HTR-8/SVneo (cell line): ENCODE measurements at regions not wholly inside any gene's neighbourhood (a gene's known extent, or its start where the extent isn't known, plus 50 kb on each side); places are given as distances from the start of the nearest gene placed in this dataset.
"Not testable (repeated sequence)": the region's sequence is repeated elsewhere in the genome, so short reads cannot be mapped to it uniquely, and the experiment has no call there.

Source experiments
- DNase-seq: peaks from one replicate; pipeline ENCODE4 v3.0.0; 2011; ENCODE audit warnings: low spot score, mixed read lengths; ENCODE audit not compliant: insufficient read length
- FAIRE-seq: peaks from 2 replicates; lab custom pipeline; 2011; peaks lifted over from hg19 to GRCh38; lab: Jason Lieb, UNC

DNA sequence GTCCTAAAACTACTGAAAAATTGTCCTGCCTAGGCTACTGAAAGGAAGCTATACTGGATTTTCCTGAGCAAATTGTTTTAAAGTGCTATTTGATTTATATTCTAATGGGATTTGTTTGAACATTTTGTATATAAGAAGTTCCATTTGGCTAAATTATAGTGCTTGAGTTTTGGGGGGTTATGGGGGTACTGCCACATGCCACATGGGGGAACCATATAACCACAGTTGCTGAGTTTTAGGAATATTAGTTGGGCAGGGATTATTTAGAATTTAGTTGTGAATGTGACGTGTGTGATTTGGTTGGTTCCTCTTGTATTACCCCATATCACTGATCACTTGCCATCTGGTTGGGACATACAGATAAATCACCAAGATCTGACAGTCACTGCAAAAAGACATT, 224.5 kb upstream of the TAPT1 start:
- FAIRE-seq (no peak), DNase-seq (no peak)

DNA sequence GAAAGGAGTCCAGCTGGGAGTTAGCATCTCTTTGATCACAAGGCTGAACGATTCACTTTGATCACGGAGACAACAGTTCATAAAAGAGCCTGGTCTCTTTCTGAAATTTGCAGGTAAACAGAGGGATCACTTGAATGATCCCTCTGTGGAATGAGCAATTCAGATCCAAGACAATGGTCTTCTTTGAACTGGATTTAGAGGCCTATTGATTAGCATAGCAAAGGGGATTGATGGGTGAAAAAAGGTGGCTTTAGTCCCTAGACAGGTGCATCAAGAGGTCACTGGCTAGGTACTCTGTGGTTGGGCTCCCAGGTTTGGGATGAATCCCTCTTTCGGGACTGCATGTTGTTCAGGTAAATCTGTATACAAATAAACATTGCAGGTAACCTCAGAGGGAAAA, 223.8 kb upstream of the TAPT1 start:
- no peak for FAIRE-seq

DNA sequence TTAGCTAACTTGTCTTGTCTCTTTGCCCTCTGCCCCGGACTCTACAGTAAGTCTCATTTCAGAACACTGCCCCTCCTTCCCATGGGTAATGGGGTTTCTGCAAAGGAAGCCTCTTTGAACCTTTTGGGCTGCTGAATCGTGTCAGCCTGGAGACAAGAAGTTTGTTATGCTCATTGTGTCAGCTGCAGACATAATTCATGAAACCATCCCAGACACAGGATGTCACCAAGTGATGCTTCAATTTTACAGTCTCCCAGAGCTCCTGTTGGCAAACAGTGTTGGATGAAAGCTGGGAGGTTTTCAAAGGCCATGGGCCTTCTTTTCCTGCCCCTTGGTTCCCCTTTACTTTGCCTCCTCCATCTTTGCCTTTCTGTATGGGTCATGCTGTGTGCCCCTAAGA, 223.1 kb upstream of the TAPT1 start:
- DNase-seq (no peak), FAIRE-seq (no peak)

More for the DNA sequence above, 223.8 kb upstream of the TAPT1 start:
- no peak for DNase-seq

DNA sequence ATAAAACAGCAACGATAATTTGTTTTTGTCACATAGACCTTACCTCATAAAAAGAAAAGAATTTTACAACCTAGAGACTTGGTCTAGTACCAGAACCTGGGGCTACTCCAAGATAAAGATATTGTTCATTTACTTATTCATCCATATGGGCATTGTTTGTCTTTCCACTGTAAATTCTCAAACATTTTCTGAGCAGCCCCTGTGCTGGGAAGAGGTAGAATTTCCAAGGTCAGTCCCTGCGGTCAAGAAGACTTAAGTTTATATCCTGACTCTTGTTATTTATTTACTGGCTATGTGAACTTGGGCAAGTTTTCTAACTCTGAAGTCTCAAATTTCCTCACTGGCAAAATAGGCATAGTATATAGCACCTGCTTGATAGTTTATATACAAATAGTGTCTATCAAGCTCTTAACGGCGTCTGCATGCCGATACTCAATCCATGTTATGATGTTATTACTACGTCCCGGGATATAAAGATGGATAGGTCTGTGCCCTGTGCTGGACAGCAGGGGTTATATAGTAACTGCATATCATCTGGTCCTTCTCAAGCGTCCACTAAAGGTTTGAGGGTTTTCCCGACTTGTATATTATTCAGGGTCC, 222.1 kb upstream of the TAPT1 start:
- FAIRE-seq (no peak), DNase-seq (no peak)

DNA sequence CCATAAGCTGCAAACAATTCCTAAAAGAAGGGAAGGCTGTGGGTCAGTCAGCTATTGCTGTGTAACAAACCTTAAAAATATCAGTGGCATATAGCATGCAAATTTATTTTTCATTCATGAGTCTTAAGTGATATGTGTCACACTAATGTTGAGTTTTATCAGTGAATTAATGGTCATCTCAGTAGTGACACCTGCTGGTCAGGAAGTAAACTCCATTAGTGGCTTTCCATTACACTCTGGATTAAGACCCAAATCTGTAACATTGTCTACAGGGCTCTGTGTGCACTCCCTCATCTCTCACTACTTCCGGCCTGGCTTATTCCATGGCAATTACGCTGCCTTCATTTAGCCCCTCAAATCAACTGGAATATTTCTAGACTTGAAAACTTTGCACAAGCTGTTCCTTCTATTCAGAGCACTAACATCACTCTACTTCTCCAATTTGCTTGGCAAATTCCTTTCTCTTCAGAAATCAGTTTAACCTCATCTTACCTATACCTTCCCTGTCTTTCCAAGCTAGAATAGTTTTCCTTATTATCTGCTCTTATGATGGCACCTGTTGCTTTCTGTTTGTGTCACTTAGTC, 217.3 kb upstream of the TAPT1 start:
- no peak for FAIRE-seq
- DNase-seq = no peak

DNA sequence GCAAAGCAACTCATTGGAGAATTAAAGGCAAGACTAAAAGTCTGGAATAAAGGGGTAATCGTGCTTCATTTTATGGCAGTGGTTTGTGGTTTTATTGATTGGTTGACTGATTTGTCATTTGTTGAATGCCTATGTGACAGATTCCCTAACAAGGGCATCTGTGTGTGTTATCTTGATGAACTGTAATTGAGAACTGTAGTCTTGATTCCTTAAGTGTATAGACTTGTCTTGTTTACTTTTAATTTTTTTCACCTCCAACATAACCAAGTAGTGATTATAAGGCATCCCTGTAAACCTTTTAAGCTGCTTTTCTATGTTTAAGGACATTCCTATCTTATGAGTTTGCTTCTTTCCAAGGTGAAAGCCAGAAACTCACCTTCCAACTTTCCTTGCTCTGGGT, 216.0 kb upstream of the TAPT1 start:
- DNase-seq = no peak
- no peak for FAIRE-seq

DNA sequence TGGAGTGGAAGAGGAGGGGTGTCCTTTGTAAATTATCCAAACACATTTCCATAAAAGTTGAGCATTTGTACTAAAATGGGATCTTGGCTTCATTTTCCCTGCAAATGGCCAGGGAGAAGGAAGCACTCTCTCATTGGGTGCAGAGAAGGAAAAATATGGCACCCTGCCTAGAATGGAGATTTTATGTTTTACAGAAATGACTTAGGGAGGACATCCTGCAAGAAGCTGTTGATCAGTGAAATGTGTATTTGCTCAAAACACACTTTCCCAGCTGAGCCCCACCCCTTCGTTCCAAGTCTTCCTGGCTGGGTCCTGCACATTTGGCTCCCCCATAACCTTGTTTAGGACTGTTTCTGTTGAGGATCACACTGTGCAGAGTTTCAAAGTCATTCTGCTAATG, 213.5 kb upstream of the TAPT1 start:
- DNase-seq (no peak), FAIRE-seq (no peak)

DNA sequence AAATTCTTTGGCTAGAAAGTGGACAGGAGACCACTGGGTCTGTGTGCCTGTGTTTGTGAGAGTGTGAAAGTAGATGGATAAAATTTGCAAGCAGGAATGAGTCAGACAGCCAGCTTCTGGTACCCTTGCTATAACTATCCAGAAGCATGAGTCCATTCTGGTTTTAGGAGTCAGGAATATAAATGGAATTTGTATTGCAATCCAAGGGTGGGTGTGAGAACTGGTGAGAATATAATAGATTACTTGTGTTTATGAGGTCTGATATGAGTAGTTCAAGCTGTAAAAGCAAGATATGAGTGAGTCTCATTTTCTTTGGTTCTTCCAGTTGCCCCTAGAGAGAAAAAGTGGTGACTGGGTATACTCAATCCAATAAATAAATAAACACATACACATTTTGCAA, 212.7 kb upstream of the TAPT1 start:
- FAIRE-seq (no peak), DNase-seq (no peak)

DNA sequence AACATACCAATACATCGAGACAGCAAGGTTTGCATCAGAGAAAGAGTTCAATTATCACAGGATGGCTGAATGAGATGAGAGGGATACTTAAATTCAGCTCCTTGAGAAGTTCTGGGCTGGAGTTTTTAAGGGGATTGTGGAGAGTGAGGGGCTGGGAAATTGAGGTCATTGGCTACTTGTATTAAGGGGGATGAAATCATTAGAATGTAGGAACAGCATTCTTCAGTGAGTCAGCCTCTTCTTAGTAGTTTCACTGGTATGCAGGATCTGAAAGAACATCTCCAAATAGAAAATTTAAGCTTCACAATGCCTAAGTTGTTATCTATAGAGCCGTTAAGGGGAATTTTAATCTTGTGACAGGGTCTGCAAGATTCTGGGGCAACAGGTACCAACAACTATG, 211.6 kb upstream of the TAPT1 start:
- no peak for DNase-seq
- FAIRE-seq = no peak

DNA sequence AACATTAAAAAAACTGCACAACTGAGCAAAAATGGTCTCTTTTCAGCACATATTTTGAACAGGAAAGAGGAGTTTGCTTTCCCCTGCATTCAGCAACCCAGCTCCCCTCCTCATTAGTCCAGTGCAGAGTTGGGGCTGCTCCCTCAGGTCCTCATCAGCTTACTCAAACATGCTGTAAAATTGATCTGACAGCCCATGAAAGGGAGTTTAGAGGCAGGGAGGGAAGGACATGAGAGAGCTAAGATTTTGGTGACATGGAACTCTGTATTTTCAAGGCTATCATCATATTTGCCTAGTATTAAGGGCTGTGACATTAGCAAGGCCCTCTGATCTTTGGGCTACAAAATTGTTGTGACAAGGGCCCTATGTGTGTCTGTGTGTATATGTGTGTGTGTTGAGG, 205.6 kb upstream of the TAPT1 start:
- FAIRE-seq = no peak
- no peak for DNase-seq

DNA sequence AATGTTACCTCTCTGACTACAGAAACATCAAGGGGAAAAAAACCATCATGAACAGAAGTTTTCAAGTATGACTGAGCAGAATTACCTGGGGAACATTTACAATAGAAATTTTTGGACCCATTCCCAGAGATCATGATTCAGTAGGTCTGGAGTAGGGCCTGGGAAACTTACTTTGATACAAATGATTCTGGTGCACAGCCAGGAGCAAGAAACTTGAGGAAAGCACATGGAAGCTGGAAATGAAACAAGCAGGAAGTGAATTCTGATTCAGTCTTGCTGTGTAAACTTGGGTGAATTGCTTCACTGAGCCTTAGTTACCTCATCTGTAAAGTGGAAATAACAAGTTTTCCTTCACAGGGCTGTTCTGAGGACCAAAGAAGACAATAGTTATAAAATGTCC, 192.5 kb upstream of the TAPT1 start:
- FAIRE-seq = no peak

DNA sequence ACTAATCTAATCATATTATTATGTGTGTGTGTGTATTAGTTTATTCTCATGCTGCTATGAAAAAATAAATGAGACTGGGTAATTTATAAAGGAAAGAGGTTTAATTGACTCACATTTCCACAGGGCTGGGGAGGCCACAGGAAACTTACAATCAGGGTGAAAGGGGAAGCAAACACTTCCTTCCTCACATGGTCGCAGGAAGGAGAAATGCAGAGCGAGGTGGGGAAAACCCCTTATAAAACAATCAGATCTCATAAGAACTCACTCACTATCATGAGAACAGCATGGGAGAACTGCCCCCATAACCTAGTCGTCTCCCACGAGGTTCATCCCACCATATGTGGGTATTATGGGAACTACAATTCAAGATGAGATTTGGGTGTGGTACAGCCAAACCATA, 190.9 kb upstream of the TAPT1 start:
- no peak for FAIRE-seq
- no peak for DNase-seq

More for the DNA sequence above, 192.5 kb upstream of the TAPT1 start:
- no peak for DNase-seq

DNA sequence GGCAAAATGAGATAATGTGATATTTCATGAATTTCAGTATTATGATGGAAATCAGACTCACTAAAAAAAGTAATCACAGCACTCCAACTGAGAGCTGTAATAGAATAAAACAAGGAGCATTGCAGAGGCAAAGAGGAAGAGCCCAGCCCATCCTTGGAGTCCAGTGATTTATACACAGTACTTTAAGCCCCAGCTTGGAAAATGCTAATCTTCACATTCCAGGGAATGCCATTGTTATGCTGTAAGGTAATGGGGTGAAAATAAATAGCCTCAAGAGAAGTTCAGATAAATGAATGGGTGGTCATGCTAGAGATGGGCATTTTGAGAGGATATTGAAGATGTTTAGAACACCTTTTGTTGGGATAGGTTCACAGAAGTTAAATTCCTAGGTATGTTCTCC, 190.3 kb upstream of the TAPT1 start:
- FAIRE-seq = no peak
- DNase-seq = no peak

DNA sequence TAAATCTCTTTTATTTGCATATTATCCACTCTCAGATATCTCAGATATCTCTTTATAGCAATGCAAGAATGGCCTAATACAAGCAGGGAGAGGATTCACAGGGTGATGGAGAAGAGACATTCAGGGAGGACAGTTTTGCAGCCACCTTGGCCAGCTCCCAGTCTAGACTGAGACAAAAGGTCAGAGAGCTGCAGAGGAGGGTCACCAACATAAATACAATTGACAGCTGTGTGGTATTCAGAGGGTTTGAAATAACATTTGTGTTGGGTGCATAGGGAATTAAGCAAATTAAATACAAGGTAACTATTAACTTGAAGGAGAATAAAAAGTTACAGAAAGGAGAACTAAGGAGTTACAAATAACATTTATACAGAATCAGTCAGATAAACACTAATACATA, 189.5 kb upstream of the TAPT1 start:
- FAIRE-seq (no peak), DNase-seq (no peak)

DNA sequence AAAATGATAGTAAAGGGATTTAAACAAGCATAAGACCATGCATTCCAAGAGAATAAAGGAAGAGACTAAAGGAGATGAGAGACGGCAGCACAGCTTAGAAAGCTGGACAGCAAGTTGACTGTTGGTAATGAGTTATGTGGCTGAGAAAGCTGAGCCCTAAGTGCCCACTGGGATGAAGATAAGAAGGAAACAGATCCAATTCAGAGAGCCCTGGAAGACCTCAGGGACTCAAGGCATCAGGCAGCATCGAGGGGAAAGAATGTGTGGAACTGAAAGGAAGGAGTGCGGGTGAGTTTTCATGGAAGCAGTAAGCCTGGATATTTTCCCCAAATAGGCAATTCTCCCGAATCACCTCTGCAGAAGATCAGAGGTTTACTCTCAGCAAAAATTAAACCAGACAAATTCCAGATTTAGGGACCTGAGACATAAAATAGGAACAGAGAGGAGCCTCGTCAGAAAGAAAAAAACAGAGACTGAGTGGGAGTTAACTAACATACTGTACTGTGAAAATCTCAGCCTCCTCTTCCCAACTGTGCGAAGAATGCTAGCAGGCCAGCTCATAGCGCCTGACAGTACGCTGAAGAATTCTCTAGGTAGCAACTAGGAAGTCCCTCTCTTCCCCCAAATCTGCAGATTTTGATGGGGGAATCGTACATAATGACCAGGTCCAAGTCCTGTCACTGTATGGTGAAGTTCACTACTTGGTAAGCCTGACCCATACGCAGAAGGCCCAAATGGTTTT, 187.7 kb upstream of the TAPT1 start:
- FAIRE-seq (no peak), DNase-seq (no peak)

DNA sequence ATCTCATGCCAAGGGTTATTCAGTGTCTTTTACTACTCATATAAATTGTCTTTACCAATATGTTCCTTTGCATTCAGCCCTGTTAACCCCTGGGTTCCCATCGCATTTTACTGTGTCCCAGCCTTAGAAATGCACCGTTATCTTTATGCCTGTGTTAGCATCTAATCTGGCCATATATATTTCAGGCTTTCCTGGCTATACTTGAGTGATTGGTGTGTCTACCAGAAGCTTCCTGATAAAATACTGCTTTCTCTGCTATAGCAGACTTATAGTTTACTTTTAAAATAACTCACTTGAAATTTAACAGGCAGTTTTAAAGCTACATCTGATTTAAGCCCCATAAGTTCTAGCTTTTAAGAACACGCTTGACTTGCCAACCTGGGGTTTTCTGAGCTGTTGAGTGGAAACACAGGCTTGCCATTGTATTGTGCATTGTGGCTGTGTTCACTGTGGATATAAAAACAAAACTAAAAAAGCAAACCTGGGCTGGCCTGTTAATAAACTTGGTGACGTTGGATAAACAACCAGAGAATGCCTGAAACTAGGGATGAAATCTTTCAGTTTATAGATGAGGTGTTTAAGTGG, 185.3 kb upstream of the TAPT1 start:
- no peak for FAIRE-seq
- no peak for DNase-seq

DNA sequence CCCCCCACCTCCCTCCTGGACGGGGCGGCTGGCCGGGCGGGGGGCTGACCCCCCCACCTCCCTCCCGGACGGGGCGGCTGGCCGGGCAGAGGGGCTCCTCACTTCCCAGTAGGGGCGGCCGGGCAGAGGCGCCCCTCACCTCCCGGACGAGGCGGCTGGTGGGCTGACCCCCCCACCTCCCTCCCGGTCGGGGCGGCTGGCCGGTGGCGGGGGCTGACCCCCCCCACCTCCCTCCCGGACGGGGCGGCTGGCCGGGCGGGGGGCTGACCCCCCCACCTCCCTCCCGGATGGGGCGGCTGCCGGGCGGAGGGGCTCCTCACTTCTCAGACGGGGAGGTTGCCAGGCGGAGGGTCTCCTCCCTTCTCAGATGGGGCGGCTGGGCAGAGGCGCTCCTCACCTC, 166.9 kb upstream of the TAPT1 start:
- DNase-seq, FAIRE-seq: not testable (repeated sequence)

DNA sequence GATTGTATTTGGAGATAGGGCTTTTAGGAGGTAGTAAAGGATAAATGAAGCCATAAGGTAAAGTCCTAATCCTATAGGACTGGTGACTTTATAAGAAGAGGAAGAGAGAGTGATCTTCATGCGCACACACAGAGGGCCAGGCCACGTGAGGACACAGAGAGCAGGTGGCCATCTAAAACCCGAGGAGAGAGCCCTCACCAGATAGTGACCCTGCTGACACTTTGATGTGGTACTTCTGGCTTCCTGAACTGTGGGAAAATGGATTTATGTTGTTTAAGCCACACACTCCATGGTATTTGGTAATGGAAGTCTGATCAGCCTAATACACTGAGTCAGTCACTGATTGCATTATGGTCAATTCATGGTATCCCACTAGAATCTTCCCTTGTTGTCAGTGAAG, 164.9 kb upstream of the TAPT1 start:
- FAIRE-seq (no peak), DNase-seq (no peak)

DNA sequence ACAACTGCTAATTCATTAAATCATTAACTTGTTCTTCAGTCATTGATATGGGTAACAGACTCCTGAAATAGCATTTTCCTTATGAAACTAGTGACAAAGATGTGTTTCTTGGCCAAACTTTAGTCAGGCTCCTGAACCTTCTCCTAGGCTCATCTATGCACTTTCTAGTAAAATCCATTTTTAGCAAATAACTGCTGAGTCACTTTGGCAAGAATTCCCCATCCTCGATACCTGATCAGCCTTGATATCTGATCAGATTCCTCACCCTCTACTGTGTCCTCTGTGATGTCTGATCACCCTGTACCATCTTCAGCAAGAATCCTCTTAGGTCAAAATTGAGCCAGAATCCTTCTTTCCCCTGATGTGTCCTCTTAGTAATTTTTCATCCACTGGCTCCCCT, 161.2 kb upstream of the TAPT1 start:
- FAIRE-seq = no peak
- DNase-seq = no peak

DNA sequence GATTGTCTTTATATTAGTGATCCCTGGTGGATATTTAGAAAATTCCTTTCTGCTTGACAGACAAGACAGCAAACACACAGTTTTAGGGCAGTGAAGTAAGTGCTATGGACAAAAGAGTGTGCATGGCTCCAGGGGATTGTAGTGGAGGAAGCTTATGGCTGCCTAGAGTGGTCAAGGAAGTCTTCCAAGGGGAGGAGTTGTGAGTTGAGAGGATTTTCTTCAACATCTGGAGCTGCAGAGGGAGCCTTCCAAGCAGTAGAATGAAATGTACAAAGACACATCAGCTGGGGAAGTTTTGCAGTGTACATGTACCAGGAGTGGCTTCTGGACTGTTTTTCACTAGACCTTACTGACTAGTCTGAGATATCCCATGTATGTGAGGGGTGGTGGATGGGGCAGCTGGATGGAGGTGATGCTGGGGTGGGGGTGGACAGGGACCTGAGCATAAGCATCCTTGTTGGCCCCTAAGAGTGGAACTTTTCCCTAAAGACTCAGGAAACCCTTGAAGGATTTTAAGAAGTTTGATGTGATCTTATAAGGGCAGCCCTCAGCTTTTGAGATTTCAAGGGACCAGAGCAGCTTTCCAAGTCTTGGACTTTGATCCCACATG, 160.5 kb upstream of the TAPT1 start:
- DNase-seq = no peak
- FAIRE-seq = no peak

DNA sequence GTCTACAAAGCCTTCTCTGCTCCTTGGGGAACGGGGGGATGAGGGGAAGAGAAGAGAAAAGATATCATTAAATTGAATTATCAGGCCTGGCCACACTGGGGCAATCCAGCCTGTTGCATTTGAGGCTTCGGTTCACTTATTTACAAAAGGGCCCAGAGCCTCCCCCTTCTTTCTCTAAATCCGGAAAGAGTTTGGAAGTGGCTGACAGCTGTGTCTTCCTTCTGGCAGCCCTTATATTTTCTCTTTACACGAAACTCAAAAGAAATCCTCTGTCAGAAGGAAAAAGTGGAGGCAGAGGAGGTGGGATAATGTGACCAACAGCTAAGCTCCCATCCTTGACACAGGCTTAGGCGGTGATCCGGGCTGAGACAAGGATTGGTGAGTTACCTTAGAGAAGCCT, 158.3 kb upstream of the TAPT1 start:
- no peak for DNase-seq
- no peak for FAIRE-seq
